ENCODE measurements at regions not wholly inside any gene's neighbourhood (a gene's known extent, or its start where the extent isn't known, plus 50 kb on each side); places are given as distances from the start of the nearest gene placed in this dataset.
A peak's percentile ranks its signal among the peaks of the same experiment; 100 is the strongest.

- no peaks in the 10 kb centered on the region for H3K36me3 ChIP-seq (ENCODE audit: insufficient read depth, low read length)
- CTCF ChIA-PET (ENCODE audit: unreplicated experiment) = no interaction called here
These were observed 133.8 kb upstream of the CCN2 start for GRCh38 chr6:132084811-132085509.

GRCh38 chr6:132082421-132082820 lies 131.2 kb upstream of the CCN2 start:
- Histone ChIP-seq H3K79me2 (ENCODE audit: insufficient read depth, low read depth, low read length) (no peaks in the 10 kb centered on the region), H3K4me2 (ENCODE audit: low read length) (no peak overlapping the region), H2AFZ (ENCODE audit: low read length) (no peak overlapping the region), H3K9me2 (ENCODE audit: insufficient read depth, low read length) (no peaks in the 10 kb centered on the region), H3K4me1 (ENCODE audit: insufficient read depth, low read length, poor library complexity, severe bottlenecking) (peaks cover 14% of the 10 kb centered on the region), H4K20me1 (ENCODE audit: insufficient read depth, low read length) (no peaks in the 10 kb centered on the region), H3K9me3 (ENCODE audit: low read length) (no peaks in the 10 kb centered on the region), H3K4me3 (ENCODE audit: low read depth, low read length, poor library complexity, severe bottlenecking) (no peak overlapping the region), H3K36me3 (ENCODE audit: insufficient read depth, low read length) (no peaks in the 10 kb centered on the region), H3K27ac (ENCODE audit: low read depth, low read length, poor library complexity, severe bottlenecking) (no peak overlapping the region)
- no peak for DNase-seq (ENCODE audit: low spot score)
- ChIA-PET POLR2A (no interaction called here), CTCF (ENCODE audit: unreplicated experiment) (no interaction called here)
- intact Hi-C loops (cut with micrococcal nuclease; ENCODE audit: unreplicated experiment) = no loop called here
- BruUV-seq (replicated peaks) = no TSS peak
- TF ChIP-seq, protein P1, sequence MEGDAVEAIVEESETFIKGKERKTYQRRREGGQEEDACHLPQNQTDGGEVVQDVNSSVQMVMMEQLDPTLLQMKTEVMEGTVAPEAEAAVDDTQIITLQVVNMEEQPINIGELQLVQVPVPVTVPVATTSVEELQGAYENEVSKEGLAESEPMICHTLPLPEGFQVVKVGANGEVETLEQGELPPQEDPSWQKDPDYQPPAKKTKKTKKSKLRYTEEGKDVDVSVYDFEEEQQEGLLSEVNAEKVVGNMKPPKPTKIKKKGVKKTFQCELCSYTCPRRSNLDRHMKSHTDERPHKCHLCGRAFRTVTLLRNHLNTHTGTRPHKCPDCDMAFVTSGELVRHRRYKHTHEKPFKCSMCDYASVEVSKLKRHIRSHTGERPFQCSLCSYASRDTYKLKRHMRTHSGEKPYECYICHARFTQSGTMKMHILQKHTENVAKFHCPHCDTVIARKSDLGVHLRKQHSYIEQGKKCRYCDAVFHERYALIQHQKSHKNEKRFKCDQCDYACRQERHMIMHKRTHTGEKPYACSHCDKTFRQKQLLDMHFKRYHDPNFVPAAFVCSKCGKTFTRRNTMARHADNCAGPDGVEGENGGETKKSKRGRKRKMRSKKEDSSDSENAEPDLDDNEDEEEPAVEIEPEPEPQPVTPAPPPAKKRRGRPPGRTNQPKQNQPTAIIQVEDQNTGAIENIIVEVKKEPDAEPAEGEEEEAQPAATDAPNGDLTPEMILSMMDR (conservative IDR thresholded peaks at IDR 0.05; ENCODE audit: low read length) = no peak
- TF ChIP-seq EZH2phosphoT487 (IDR thresholded peaks at IDR 0.05; ENCODE audit: borderline replicate concordance, low read depth, low read length) = no peak

More at GRCh38 chr6:132084811-132085509, 133.8 kb upstream of the CCN2 start:
- peak overlapping the region; percentile 16 for H3K4me2 ChIP-seq (ENCODE audit: low read length)
- H3K4me1 ChIP-seq (ENCODE audit: insufficient read depth, low read length, poor library complexity, severe bottlenecking) = peaks cover 14% of the 10 kb centered on the region
- intact Hi-C loops (cut with micrococcal nuclease; ENCODE audit: unreplicated experiment) = no loop called here
- no TSS peak for BruUV-seq (replicated peaks)
- no peaks in the 10 kb centered on the region for H3K9me3 ChIP-seq (ENCODE audit: low read length)
- no peak for DNase-seq (ENCODE audit: low spot score)
- peak overlapping the region; percentile 86 for H2AFZ ChIP-seq (ENCODE audit: low read length)
- no peak for TF ChIP-seq EZH2phosphoT487 (IDR thresholded peaks at IDR 0.05; ENCODE audit: borderline replicate concordance, low read depth, low read length)
- TF ChIP-seq, protein P1 (conservative IDR thresholded peaks at IDR 0.05; ENCODE audit: low read length) = no peak
- no peak overlapping the region for H3K27ac ChIP-seq (ENCODE audit: low read depth, low read length, poor library complexity, severe bottlenecking)
- no peaks in the 10 kb centered on the region for H3K9me2 ChIP-seq (ENCODE audit: insufficient read depth, low read length)
- no peaks in the 10 kb centered on the region for H4K20me1 ChIP-seq (ENCODE audit: insufficient read depth, low read length)
- POLR2A ChIA-PET = interaction anchor here (0.6 to 1.8 kb wide), 4 partner anchors 11 to 102 kb away, joined by 3 to 5 read pairs (median 4); no protein-coding TSS in a partner anchor
- no peak overlapping the region for H3K4me3 ChIP-seq (ENCODE audit: low read depth, low read length, poor library complexity, severe bottlenecking)
- no peaks in the 10 kb centered on the region for H3K79me2 ChIP-seq (ENCODE audit: insufficient read depth, low read depth, low read length)

DNA sequence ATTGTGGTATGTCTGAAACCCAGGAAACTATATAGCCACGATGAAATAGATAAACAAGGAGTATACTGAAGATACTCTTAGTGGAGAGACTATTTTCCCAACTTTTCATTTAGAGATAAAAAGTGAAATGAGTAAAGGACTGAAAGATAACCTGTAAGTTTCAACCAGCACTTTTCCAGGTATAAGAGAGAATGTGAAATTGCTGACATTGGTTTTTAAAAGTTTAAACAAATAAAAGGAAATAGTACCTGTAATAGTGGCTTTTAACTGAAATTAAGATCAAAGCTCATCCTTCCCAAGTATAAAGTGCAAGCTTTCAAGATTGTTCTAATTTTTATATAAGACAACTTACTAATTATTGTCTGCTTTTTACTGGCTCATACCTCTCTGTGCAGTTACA lies 130.2 kb upstream of the CCN2 start:
- Histone ChIP-seq H3K9me3 (ENCODE audit: low read length) (no peaks in the 10 kb centered on the region), H3K4me3 (ENCODE audit: low read depth, low read length, poor library complexity, severe bottlenecking) (no peak overlapping the region), H3K27ac (ENCODE audit: low read depth, low read length, poor library complexity, severe bottlenecking) (no peak overlapping the region), H2AFZ (ENCODE audit: low read length) (no peak overlapping the region), H3K4me1 (ENCODE audit: insufficient read depth, low read length, poor library complexity, severe bottlenecking) (peaks cover 14% of the 10 kb centered on the region), H3K9me2 (ENCODE audit: insufficient read depth, low read length) (no peaks in the 10 kb centered on the region), H3K36me3 (ENCODE audit: insufficient read depth, low read length) (no peaks in the 10 kb centered on the region), H3K4me2 (ENCODE audit: low read length) (no peak overlapping the region), H4K20me1 (ENCODE audit: insufficient read depth, low read length) (no peaks in the 10 kb centered on the region), H3K79me2 (ENCODE audit: insufficient read depth, low read depth, low read length) (no peaks in the 10 kb centered on the region)
- BruUV-seq (replicated peaks) = no TSS peak
- DNase-seq (ENCODE audit: low spot score) = no peak
- intact Hi-C loops (cut with micrococcal nuclease; ENCODE audit: unreplicated experiment) = no loop called here
- TF ChIP-seq EZH2phosphoT487 (IDR thresholded peaks at IDR 0.05; ENCODE audit: borderline replicate concordance, low read depth, low read length) = no peak
- TF ChIP-seq, protein P1 (conservative IDR thresholded peaks at IDR 0.05; ENCODE audit: low read length) = no peak
- POLR2A ChIA-PET = no interaction called here
- CTCF ChIA-PET (ENCODE audit: unreplicated experiment) = no interaction called here
